DMS 273 (cell line): ENCODE measurements at regions not wholly inside any gene's neighbourhood (a gene's known extent, or its start where the extent isn't known, plus 50 kb on each side); places are given as distances from the start of the nearest gene placed in this dataset.

Experiments used
- DNase-seq: peaks from one replicate; lab custom pipeline; 2025; ENCODE audit not compliant: unreplicated experiment; lab: John Stamatoyannopoulos, UW

DNA sequence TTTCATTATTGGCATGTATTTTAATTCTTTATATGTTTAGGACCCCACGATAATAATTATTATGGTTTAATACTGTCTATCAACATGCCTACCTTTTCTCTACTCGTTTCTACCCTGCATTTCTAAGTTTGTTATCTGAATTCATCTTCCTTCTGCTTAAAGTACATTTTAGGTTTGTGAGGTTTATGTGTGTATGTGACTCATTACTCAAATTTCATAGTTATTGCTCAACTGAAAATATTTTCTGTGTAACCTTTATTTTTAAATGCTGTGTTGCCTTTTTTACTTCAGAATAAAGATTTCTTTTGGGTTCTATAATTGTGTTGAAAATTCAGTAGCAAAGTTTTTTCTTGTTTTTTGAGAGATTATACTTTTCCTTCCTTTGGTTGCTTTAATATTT lies 933.9 kb upstream of the LRRTM1 start:
- DNase-seq = no peak

DNA sequence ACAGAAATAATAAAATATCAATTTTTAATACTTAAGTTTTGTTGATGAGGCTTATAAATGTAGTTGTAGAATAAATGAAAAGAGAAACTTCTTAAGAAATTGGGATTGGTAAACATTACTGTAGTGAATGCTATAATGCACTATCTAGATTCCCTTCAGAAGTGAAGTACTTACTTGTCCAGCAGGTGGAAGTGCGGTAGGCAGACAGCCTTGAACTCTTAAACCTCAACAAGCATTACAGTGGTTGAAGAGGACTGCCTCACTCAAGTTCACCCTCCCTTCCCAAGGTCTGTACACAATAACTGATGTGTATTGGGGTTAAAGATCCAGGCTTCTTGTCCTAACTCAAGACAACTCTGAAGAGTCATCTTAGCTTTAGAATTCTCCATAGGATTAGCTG lies 931.0 kb upstream of the LRRTM1 start:
- no peak for DNase-seq

DNA sequence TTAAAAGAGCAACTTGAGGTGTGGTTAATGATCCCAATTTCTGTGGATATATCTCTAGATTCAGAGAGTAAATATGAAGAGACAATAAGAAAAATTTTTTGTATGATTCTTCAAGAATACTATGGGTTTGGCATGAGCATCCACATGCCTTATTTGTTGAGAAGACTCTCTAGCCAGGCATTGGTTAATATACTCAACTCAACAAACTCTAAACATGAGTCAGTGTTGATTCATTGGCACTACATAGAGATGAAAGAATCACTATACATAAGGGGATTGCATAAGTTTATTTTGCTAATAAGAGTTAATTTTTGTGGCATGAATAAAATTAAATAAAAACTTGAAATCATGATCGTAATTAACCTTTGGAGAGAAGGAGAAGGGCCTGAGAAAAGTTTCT lies 930.2 kb upstream of the LRRTM1 start:
- DNase-seq = no peak

GRCh38 chr2:81225756-81226155 lies 921.2 kb upstream of the LRRTM1 start:
- DNase-seq = no peak

GRCh38 chr2:81213598-81213997 lies 909.0 kb upstream of the LRRTM1 start:
- DNase-seq = no peak

GRCh38 chr2:81206216-81206615 lies 901.7 kb upstream of the LRRTM1 start:
- no peak for DNase-seq

DNA sequence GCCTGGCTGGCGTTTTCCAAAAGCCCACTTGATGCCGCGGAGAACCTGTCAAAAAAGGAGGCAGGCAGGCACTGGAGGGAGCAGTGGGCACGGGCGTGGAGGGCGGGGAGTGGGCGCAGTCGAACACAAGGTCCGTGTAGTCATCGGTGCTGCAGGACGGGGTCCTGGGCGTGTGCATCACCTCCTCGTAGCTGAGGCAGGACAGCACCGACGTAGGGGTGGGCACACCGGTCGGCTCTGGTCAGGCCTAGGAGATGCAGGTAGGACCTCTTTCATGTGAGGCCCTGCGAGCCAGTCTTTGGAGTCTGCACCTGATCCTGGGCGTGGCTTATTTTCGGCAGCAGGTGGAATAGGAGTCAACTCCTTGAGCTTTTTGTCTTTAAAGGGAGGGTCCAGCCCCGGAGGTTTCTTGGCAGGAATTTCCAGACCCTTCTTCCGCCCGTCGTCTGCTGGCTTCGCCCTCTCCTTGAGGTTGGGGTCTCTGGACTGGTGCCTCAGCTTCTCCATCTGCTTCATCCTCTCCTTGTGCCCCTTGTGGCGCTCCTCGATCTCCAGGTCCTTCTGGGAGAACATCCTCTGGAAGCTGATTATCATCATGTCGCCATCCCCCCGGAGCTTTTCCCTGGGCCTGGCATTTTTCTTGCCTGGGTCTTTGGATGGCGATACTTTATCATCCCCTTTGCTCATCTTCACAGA lies 892.5 kb upstream of the LRRTM1 start:
- DNase-seq = no peak

- DNase-seq = no peak
Measured at GRCh38 chr2:81196383-81196851, 891.9 kb upstream of the LRRTM1 start.

DNA sequence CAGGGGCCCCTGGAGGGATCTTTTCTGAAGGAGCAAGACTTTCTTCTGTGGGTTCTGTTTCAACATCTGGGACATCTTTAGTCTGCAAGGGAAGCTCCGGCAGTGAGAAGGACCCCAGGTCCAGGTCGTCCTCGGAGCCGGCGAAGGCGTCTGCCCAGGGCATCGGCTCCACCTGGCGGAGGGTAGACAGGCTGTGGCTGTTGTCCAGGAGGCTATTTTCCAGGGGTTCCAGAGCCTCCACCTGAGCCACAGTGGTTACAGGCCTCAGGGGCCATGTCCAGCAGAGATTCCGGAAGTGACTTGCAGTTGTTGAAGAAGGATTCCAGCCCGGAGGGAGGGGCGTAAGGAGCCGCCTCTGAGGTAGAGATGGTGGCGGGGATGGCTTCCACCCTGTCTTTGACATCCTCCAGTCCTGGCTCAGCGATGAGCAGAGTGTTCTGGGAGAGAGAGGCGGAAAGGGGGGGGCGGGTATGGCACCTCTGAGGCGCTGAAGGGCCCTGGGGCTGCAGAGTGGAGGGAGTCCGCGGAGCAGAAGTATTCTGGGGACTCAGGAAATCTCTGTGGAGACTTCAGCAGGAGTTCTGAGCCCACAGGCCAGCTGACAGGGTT lies 891.3 kb upstream of the LRRTM1 start:
- no peak for DNase-seq

DNA sequence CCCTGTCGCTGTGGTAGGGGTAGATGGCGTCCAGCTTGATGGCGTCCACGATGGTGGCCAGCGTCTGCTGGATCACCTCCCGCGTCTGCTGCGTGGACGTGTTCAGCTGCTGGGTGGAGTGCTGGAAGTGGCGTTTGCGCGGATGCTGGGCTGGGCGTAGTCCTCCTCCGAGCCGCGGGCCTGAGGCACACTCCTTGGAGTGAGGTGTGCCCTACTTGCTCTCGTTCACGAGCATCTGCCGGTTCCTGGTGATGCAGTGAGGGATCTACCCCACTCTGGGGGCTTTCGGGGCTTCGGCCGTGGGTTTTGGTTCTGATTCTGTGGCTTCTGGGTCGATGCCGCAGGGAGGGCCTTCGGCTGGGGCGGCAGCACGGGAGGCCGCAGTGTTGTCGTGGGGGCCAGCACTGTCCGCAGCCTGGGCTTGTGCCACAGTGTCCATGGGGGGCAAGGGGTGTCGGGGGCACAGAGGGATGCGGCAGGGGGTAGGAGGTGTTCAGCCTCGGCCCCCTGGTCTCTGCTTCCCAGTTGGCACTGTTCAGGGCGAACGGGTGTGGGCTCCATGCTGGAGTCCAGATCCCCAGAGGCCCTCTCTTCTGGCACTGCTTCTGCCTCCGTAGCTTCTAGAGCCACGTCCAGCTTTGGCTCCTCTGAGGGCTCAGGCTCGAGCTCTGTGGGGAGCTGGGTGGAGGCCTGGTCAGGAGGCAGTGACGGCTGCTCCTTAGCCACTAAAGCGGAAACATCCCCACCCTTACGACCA lies 890.6 kb upstream of the LRRTM1 start:
- DNase-seq = no peak

- DNase-seq = no peak
Measured at GRCh38 chr2:81194581-81194980, 890.0 kb upstream of the LRRTM1 start.

DNA sequence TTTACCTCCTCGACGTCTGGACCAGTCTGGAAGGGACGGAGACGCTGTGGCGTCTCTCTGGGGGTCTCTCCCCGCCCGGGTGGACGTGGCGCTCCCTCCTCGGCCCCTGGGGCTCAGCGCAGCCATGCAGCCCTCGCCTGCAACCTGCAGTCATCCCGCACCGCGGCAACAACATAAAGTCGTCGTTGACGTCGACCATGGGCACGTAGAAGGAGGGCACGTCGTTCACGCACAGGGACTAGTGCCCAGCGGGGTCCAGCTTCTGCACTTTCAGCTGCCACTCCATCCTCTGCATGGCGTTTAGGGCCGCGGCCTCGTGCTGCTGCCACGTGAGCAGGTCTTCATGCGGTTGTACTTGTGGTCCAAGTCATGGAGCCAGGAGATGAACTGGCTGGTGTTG lies 889.6 kb upstream of the LRRTM1 start:
- no peak for DNase-seq

GRCh38 chr2:81181845-81182244 lies 877.3 kb upstream of the LRRTM1 start:
- no peak for DNase-seq

GRCh38 chr2:81171447-81171846 lies 866.9 kb upstream of the LRRTM1 start:
- no peak for DNase-seq

- DNase-seq = no peak
Measured at GRCh38 chr2:81163583-81163982, 859.0 kb upstream of the LRRTM1 start.

- no peak for DNase-seq
Measured at GRCh38 chr2:81158505-81158904, 854.0 kb upstream of the LRRTM1 start.

DNA sequence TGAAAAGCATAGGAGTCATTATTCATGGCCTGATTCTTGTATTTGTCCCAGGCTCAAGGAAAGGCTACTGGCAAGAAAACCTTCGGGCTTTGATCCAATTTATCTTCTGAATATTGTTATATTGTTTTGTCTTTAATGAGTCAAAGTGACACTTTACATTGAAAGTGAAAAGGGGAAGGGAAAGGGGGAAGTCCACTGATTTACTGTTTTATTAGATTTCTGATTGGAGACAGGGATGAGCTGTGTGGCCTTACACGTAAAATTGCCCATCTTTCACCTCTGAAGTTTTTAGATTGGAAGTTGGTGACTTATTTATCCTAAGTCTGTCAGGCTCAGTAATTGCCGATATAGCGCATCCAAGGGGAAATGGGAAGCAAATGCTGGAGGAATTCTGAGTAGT lies 843.8 kb upstream of the LRRTM1 start:
- DNase-seq = no peak

DNA sequence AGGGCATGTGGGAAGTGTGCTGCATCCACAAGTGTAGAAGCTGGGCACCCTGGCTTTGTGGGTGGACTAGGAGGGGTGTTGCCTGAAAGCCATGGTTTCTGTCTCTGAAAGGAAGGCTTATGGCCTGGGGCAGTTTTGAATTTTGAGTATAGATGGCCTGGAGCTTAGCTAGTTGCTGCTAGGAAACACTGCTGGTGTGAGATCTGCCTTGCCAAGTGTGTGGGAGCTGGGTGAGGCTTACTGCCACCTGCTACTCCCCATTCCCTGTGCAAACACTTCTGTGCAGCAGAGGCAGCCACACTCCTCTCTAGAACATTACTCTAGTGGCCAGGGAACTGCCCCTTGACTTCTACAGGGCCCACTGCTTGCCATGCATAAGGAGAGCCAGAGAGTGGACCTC lies 831.7 kb upstream of the LRRTM1 start:
- DNase-seq = no peak

DNA sequence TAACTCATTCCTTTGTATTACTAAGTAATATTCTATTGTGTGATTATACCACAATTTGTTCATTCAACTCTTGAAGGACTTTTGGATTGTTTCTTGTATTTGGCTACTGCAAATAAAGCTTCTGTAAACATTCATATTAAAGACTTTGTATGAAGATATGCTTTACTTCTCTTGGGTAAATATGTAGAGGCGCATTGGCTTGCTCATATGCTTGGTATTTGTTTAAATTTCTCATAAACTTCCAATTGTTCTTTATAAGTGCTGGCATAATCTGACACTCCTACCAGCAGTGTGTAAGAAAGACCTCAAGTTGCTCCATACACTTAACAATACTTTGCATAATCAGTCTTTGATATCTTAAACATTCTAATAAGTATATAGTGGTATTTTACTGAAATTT lies 792.8 kb upstream of the LRRTM1 start:
- no peak for DNase-seq

DNA sequence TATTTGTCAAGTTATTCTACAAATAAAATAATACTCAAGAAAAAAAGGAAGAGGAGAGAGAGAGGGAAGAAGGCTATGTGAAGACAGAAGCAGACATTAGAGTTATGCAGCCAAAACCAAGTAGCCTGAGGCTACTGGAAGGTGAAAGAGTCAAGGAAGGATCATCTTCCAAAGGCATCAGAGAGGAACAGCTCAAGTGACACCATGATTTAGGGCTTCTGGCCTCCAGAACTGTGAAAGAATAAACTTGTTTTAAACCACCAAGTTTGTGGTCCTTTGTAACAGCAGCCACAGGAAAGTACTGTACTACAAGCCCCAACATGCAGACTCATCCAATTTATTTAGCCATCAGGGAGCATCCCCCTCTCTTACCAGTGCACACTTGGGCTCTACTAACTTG lies 788.5 kb upstream of the LRRTM1 start:
- no peak for DNase-seq

GRCh38 chr2:81087646-81088045 lies 783.1 kb upstream of the LRRTM1 start:
- no peak for DNase-seq

DNA sequence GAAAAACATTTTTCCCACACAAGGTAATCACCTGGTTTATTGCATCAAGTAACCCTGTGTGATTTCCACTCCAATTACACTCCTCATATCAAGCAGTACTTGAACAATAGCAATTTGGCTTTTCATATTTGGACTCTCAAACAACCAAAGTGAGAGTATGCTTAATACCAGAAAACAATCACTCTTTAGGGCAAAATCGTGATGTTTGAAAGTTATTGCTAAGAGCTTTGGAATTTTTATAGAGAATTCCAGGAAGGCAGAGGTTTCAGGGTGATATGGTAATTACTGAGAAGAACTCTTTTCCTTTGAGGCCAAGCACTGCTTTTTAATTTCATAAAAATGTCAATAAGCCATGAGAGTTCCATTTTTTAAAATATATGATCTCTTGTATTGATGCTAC lies 779.5 kb upstream of the LRRTM1 start:
- no peak for DNase-seq
